ENCODE measurements at regions not wholly inside any gene's neighbourhood (a gene's known extent, or its start where the extent isn't known, plus 50 kb on each side); places are given as distances from the start of the nearest gene placed in this dataset.

DNA sequence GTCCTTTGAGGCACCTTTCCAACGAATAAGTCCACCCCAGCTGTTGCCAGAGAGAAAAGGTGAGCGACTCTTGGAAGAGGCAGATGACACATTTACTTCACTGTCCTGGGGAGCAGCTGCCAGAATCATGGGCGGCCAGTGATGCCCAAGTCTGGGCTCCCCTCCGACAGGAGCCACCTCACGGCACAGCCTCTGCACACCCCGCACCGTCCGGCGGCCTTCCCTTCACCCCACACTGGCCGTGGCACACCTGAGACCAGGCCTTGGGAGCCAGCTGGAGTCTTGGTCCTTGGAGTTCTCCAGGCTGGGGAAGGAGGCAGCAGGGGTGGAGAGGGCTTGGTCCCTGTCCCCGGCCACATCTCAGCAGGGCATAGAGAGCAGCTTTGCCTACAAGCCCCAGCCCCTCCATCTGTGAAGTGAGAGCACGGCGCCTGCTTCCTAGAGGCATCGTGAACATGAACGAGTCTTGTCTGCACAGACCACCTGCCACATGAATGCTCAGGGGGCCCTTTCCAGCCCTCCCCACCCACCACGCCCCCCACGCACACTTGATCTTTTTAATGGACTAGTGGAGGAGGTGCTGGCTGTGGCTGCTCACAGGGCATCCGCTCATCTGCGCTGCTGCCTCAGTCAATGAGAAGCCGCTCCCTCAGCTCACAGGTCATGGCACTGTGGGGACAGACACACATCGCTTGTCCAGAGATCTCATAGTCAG lies 400.2 kb upstream of the MYT1L start:
- intact Hi-C loops (cut with micrococcal nuclease; ENCODE audit: unreplicated experiment), result no loop called here
- H3K27ac ChIP-seq (ENCODE audit: control insufficient read depth, insufficient read depth), result no peak overlapping the region
- H3K4me2 ChIP-seq (ENCODE audit: control insufficient read depth, insufficient read depth), result no peak overlapping the region
- no peaks in the 10 kb centered on the region for H3K4me1 ChIP-seq (ENCODE audit: control insufficient read depth, insufficient read depth, low read length)
- ChIA-PET SMC1A (ENCODE audit: uncharacterized antibody, unreplicated experiment) (no interaction called here), POLR2A (no interaction called here), CTCF (no interaction called here), RAD21 (ENCODE audit: unreplicated experiment) (no interaction called here)
- no peak for TF ChIP-seq SUZ12 (IDR thresholded peaks at IDR 0.05; ENCODE audit: unreplicated experiment)
- TF ChIP-seq, protein P1, sequence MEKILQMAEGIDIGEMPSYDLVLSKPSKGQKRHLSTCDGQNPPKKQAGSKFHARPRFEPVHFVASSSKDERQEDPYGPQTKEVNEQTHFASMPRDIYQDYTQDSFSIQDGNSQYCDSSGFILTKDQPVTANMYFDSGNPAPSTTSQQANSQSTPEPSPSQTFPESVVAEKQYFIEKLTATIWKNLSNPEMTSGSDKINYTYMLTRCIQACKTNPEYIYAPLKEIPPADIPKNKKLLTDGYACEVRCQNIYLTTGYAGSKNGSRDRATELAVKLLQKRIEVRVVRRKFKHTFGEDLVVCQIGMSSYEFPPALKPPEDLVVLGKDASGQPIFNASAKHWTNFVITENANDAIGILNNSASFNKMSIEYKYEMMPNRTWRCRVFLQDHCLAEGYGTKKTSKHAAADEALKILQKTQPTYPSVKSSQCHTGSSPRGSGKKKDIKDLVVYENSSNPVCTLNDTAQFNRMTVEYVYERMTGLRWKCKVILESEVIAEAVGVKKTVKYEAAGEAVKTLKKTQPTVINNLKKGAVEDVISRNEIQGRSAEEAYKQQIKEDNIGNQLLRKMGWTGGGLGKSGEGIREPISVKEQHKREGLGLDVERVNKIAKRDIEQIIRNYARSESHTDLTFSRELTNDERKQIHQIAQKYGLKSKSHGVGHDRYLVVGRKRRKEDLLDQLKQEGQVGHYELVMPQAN (conservative IDR thresholded peaks at IDR 0.05), result no peak
- TF ChIP-seq CBFB (IDR thresholded peaks at IDR 0.05; ENCODE audit: low read depth), result no peak
- TF ChIP-seq RFX5 (IDR thresholded peaks at IDR 0.05; ENCODE audit: low read depth, low read length), result no peak
- TF ChIP-seq SMC3 (IDR thresholded peaks at IDR 0.05; ENCODE audit: borderline replicate concordance, low read length), result no peak
- in situ Hi-C loops (cut with MboI), result no loop called here
- no peaks in the 10 kb centered on the region for H4K20me1 ChIP-seq (ENCODE audit: control insufficient read depth, insufficient read depth)
- no peaks in the 10 kb centered on the region; a peak in 2 of 4 replicates for H3K27me3 ChIP-seq (replicated peaks in 1 of 2; ENCODE audit: control insufficient read depth in 2 of 2, insufficient read depth in 2 of 2, low read length in 1 of 2)
- BruUV-seq (replicated peaks), result no TSS peak
- no peak overlapping the region for H3K4me3 ChIP-seq
- no peak overlapping the region for H2AFZ ChIP-seq (ENCODE audit: control insufficient read depth, low read depth, low read length)
- ATAC-seq, result no peak
- DNase-seq (ENCODE audit: low read depth, low spot score), result no peak
- no peaks in the 10 kb centered on the region for H3K79me2 ChIP-seq (ENCODE audit: control insufficient read depth, insufficient read depth, low read length)
- WGBS (ENCODE audit: insufficient coverage, insufficient replicate concordance, low lambda C conversion rate, missing lambda C conversion rate), result 56% methylated on average over 21 of the region's 21 CpGs
- FAIRE-seq, result no peak
- H3K36me3 ChIP-seq (ENCODE audit: control insufficient read depth in 2 of 2, insufficient read depth in 2 of 2, low read length in 1 of 2), result no peaks in the 10 kb centered on the region
- no peak overlapping the region for H3K9ac ChIP-seq (ENCODE audit: control insufficient read depth, insufficient read depth, low read length)
- no peaks in the 10 kb centered on the region for H3K9me3 ChIP-seq (replicated peaks; ENCODE audit: control insufficient read depth, insufficient read depth, low read length)

DNA sequence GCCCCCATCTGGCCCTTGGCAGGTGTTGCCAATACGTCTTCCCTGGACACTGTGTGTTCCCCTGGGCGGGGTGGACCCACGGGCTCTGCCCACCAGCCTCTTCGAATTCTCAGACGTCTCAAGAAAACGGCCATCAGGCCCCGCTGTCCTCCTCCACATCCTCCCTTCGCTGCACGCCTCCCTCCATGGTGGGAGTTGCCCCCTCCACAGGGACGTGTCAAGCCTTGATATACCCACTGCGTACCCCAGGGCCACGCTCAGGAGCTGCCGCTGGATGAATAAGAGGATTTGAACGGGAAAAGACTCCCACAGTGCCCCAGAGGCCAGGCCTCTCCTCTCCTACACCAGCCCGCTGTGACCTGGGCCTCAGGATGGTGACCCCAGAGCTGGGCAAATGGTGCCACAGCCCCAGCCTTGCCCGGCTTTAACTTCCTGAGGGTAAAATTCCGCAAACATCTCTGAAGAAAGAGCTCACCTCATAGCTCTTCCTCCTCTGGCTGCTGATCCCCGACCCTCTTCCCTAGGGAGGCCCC lies 399.3 kb upstream of the MYT1L start:
- Histone ChIP-seq H3K27ac (ENCODE audit: control insufficient read depth, insufficient read depth) (no peak overlapping the region), H3K9me3 (replicated peaks; ENCODE audit: control insufficient read depth, insufficient read depth, low read length) (no peaks in the 10 kb centered on the region), H3K4me3 (no peak overlapping the region), H3K9ac (ENCODE audit: control insufficient read depth, insufficient read depth, low read length) (no peak overlapping the region), H3K79me2 (ENCODE audit: control insufficient read depth, insufficient read depth, low read length) (no peaks in the 10 kb centered on the region), H3K36me3 (ENCODE audit: control insufficient read depth in 2 of 2, insufficient read depth in 2 of 2, low read length in 1 of 2) (no peaks in the 10 kb centered on the region), H3K27me3 (replicated peaks in 1 of 2; ENCODE audit: control insufficient read depth in 2 of 2, insufficient read depth in 2 of 2, low read length in 1 of 2) (no peaks in the 10 kb centered on the region; a peak in 2 of 4 replicates), H3K4me1 (ENCODE audit: control insufficient read depth, insufficient read depth, low read length) (no peaks in the 10 kb centered on the region), H3K4me2 (ENCODE audit: control insufficient read depth, insufficient read depth) (no peak overlapping the region), H4K20me1 (ENCODE audit: control insufficient read depth, insufficient read depth) (no peaks in the 10 kb centered on the region), H2AFZ (ENCODE audit: control insufficient read depth, low read depth, low read length) (no peak overlapping the region)
- FAIRE-seq (no peak), DNase-seq (ENCODE audit: low read depth, low spot score) (no peak), ATAC-seq (no peak)
- CTCF ChIA-PET, result no interaction called here
- POLR2A ChIA-PET, result no interaction called here
- RAD21 ChIA-PET (ENCODE audit: unreplicated experiment), result no interaction called here
- intact Hi-C loops (cut with micrococcal nuclease; ENCODE audit: unreplicated experiment), result no loop called here
- WGBS (ENCODE audit: insufficient coverage, insufficient replicate concordance, low lambda C conversion rate, missing lambda C conversion rate), result 26% methylated on average over 16 of the region's 18 CpGs
- SMC1A ChIA-PET (ENCODE audit: uncharacterized antibody, unreplicated experiment), result no interaction called here
- BruUV-seq (replicated peaks), result no TSS peak
- in situ Hi-C loops (cut with MboI), result no loop called here
- TF ChIP-seq CHD1 (IDR thresholded peaks at IDR 0.05; ENCODE audit: low read depth, low read length) (no peak), ZNF217 (IDR thresholded peaks at IDR 0.05) (no peak), MYB (IDR thresholded peaks at IDR 0.05; ENCODE audit: borderline replicate concordance, low read depth, low read length) (no peak), NFYB (IDR thresholded peaks at IDR 0.05; ENCODE audit: insufficient read depth, low read depth, low read length) (no peak)
- TF ChIP-seq, protein P2, sequence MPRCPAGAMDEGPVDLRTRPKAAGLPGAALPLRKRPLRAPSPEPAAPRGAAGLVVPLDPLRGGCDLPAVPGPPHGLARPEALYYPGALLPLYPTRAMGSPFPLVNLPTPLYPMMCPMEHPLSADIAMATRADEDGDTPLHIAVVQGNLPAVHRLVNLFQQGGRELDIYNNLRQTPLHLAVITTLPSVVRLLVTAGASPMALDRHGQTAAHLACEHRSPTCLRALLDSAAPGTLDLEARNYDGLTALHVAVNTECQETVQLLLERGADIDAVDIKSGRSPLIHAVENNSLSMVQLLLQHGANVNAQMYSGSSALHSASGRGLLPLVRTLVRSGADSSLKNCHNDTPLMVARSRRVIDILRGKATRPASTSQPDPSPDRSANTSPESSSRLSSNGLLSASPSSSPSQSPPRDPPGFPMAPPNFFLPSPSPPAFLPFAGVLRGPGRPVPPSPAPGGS (IDR thresholded peaks at IDR 0.05; ENCODE audit: borderline replicate concordance, insufficient read depth, low read depth, low read length, poor library complexity, severe bottlenecking), result no peak

Measured in GM12878 (cell line).